Gastroesophageal sphincter (tissue), 3 donors: ENCODE measurements at regions not wholly inside any gene's neighbourhood (a gene's known extent, or its start where the extent isn't known, plus 50 kb on each side); places are given as distances from the start of the nearest gene placed in this dataset.

Source experiments
- EP300 ChIP-seq: sonication (generic); formaldehyde crosslinking; IDR thresholded peaks from one replicate; pipeline ENCODE4 v1.6.1; 2017; ENCODE audit warnings: antibody characterized with exemption, mild to moderate bottlenecking
- POLR2A ChIP-seq, 2 donors: fragments of 450-650 bp; IDR thresholded peaks; one replicate each; pipeline ENCODE4 v1.6.1; 2017; ENCODE audit warnings: antibody characterized with exemption in 2 of 2, mild to moderate bottlenecking in 2 of 2, moderate library complexity in 1 of 2
- POLR2AphosphoS5 ChIP-seq: sonication (generic); formaldehyde crosslinking; IDR thresholded peaks from one replicate; pipeline ENCODE4 v1.6.1; 2017; ENCODE audit warnings: antibody characterized with exemption
- TF ChIP-seq, protein P1 (sequence below), 4 experiments: fragments of 200-600 bp in 2 of 4; fragments of 450-650 bp in 2 of 4; sonication (generic) in 1 of 4; IDR thresholded peaks; one replicate each; pipeline ENCODE4 v1.5.1; 2017 to 2019; ENCODE audit warnings: antibody characterized with exemption in 4 of 4, mild to moderate bottlenecking in 2 of 4, moderate library complexity in 2 of 4

- TF ChIP-seq, protein P1, sequence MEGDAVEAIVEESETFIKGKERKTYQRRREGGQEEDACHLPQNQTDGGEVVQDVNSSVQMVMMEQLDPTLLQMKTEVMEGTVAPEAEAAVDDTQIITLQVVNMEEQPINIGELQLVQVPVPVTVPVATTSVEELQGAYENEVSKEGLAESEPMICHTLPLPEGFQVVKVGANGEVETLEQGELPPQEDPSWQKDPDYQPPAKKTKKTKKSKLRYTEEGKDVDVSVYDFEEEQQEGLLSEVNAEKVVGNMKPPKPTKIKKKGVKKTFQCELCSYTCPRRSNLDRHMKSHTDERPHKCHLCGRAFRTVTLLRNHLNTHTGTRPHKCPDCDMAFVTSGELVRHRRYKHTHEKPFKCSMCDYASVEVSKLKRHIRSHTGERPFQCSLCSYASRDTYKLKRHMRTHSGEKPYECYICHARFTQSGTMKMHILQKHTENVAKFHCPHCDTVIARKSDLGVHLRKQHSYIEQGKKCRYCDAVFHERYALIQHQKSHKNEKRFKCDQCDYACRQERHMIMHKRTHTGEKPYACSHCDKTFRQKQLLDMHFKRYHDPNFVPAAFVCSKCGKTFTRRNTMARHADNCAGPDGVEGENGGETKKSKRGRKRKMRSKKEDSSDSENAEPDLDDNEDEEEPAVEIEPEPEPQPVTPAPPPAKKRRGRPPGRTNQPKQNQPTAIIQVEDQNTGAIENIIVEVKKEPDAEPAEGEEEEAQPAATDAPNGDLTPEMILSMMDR (IDR thresholded peaks at IDR 0.05): no peak
- no peak for TF ChIP-seq POLR2AphosphoS5
- TF ChIP-seq POLR2A (IDR thresholded peaks at IDR 0.05): no peak
- no peak for TF ChIP-seq EP300
Observed at GRCh38 chr9:111152614-111153406, 114.5 kb upstream of the LPAR1 start.
